Body of pancreas (tissue), 4 donors: ENCODE measurements at regions not wholly inside any gene's neighbourhood (a gene's known extent, or its start where the extent isn't known, plus 50 kb on each side); places are given as distances from the start of the nearest gene placed in this dataset.

Source experiments
- ATAC-seq: fragments of 150-250 bp; one replicate; pipeline ENCODE4 v1.9.1; 2016
- DNase-seq, 4 donors: peaks; one replicate each; pipeline ENCODE4 v3.0.0-alpha.2; 2019
- H3K27ac ChIP-seq, 4 donors: fragments of 200-600 bp; sonication (generic); 1 replicate in 3 of 4; 2 replicates in 1 of 4; pipeline versions ENCODE4 v1.5.1 to v1.6.1; 2016 to 2019; ENCODE audit warnings: mild to moderate bottlenecking in 1 of 4, mixed read lengths in 1 of 4, moderate library complexity in 1 of 4
- H3K27me3 ChIP-seq, 2 donors: fragments of 200-600 bp; sonication (generic); one replicate each; pipeline ENCODE4 v1.6.0; 2016; ENCODE audit warnings: mild to moderate bottlenecking in 1 of 2
- H3K36me3 ChIP-seq, 2 donors: fragments of 200-600 bp; sonication (generic); replicated peaks in 1 of 2; 2 replicates each; pipeline ENCODE4 v1.5.1; 2016; ENCODE audit warnings: low read depth in 2 of 2; ENCODE audit not compliant: insufficient read depth in 1 of 2
- H3K4me1 ChIP-seq: fragments of 200-600 bp; sonication (generic); one replicate; pipeline ENCODE4 v1.6.0; 2016
- H3K4me3 ChIP-seq, 2 donors: fragments of 200-600 bp; sonication (generic); 1 replicate in 1 of 2; 2 replicates in 1 of 2; pipeline ENCODE4 v1.5.1; 2016 to 2019
- H3K9me3 ChIP-seq, 3 donors: fragments of 200-600 bp; sonication (generic); 1 replicate in 2 of 3; 2 replicates in 1 of 3; pipeline ENCODE4 v1.5.1; 2016
- POLR2A ChIP-seq, 3 donors: fragments of 450-650 bp; IDR thresholded peaks; one replicate each; pipeline ENCODE4 v1.6.1; 2016; ENCODE audit warnings: antibody characterized with exemption in 3 of 3, mild to moderate bottlenecking in 2 of 3
- WGBS, 2 donors: methylation state at CpG; one replicate each; pipeline ENCODE4 v1.1.5; 2017; 5-methylcytosine and 5-hydroxymethylcytosine counted together
- intact Hi-C: fragments of 100-400 bp; cut with DNase I; formaldehyde crosslinking; loops from one replicate; pipeline ENCODE4 v1.15.1; 2023
- TF ChIP-seq, protein P1 (sequence below), 7 experiments: fragments of 450-650 bp in 4 of 7; fragments of 200-600 bp in 3 of 7; sonication (generic) in 3 of 7; IDR thresholded peaks; one replicate each; pipeline ENCODE4 v1.5.1; 2016 to 2019; ENCODE audit warnings: antibody characterized with exemption in 7 of 7

DNA sequence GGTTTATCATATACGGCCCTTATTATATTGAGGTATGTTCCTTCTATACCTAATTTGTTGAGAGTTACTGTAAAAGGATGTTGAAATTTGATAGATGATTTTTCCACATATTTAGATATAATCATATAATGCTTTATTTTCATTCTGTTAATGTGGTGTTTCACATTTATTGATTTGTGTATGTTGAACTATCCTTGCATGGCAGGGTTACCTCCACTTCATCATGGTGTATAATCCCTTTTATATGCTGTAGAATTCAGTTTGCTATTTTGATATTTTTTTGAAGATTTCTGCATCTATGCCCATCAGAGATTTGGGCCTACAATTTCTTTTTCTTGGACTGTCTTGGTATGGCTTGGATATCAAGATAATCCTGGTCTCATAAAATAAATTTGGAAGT, 355.5 kb downstream of the EDEM1 start:
- 31 to 34% methylated on average over 1 of the region's 1 CpG for WGBS, 2 donors
- H3K9me3 ChIP-seq: no peaks in the 10 kb centered on the region
- H3K4me3 ChIP-seq: no peak overlapping the region
- H3K27me3 ChIP-seq: no peaks in the 10 kb centered on the region
- no peaks in the 10 kb centered on the region for H3K36me3 ChIP-seq
- no peak for ATAC-seq
- intact Hi-C loops: no loop called here
- no peaks in the 10 kb centered on the region for H3K4me1 ChIP-seq
- no peak overlapping the region for H3K27ac ChIP-seq
- no peak for TF ChIP-seq POLR2A (IDR thresholded peaks at IDR 0.05)
- DNase-seq: no peak

DNA sequence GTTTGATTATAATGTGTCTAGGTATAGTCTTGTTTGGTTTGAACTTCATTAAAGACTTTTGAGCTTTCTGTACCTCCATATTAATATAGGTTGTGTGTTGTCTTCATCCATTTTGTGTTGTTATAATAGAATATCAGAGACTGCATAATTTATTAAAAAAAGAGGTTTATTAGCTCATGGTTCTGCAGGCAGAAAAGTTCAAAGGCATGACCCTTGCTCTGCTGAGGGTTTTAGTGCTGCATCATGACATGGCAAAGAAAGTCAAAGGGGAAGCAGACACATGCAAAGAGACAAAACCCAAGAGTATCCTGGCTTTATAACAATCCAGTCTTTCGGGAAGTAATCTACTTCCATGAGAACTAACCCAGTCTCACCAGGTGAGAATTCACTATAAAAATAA, 358.2 kb downstream of the EDEM1 start:
- no peak for TF ChIP-seq POLR2A (IDR thresholded peaks at IDR 0.05)
- TF ChIP-seq, protein P1, sequence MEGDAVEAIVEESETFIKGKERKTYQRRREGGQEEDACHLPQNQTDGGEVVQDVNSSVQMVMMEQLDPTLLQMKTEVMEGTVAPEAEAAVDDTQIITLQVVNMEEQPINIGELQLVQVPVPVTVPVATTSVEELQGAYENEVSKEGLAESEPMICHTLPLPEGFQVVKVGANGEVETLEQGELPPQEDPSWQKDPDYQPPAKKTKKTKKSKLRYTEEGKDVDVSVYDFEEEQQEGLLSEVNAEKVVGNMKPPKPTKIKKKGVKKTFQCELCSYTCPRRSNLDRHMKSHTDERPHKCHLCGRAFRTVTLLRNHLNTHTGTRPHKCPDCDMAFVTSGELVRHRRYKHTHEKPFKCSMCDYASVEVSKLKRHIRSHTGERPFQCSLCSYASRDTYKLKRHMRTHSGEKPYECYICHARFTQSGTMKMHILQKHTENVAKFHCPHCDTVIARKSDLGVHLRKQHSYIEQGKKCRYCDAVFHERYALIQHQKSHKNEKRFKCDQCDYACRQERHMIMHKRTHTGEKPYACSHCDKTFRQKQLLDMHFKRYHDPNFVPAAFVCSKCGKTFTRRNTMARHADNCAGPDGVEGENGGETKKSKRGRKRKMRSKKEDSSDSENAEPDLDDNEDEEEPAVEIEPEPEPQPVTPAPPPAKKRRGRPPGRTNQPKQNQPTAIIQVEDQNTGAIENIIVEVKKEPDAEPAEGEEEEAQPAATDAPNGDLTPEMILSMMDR (IDR thresholded peaks at IDR 0.05): no peak
- DNase-seq (no peak), ATAC-seq (no peak)
- H3K4me3 ChIP-seq: no peak overlapping the region
- 27 to 64% methylated on average over 1 of the region's 1 CpG for WGBS, 2 donors
- no peaks in the 10 kb centered on the region for H3K36me3 ChIP-seq
- no peak overlapping the region for H3K27ac ChIP-seq
- H3K27me3 ChIP-seq: no peaks in the 10 kb centered on the region
- intact Hi-C loops: no loop called here
- H3K9me3 ChIP-seq: no peaks in the 10 kb centered on the region
- no peaks in the 10 kb centered on the region for H3K4me1 ChIP-seq

DNA sequence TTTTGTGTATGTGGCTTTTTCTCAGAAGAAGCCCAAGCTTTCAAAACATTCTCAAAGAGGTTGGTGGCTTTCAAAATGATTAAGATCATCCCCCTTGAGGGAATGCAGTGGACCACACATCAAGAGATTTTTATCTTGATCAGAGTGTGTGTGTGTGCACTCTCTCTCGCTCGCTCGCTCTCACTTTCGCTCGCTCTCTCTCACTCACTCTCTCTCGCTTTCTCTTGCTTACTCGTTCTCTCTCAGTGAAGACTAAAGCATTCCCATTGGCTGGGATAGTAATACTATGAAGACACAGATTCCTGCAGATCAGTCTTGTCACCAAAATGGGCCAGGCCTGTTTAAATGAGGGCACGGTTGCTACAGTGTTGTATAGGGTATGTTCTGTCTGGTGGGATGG, 365.7 kb downstream of the EDEM1 start:
- WGBS, 2 donors: 84 to 89% methylated on average over 8 of the region's 8 CpGs
- Histone ChIP-seq H3K9me3 (no peaks in the 10 kb centered on the region), H3K27ac (no peak overlapping the region), H3K36me3 (no peaks in the 10 kb centered on the region), H3K4me1 (no peaks in the 10 kb centered on the region), H3K27me3 (no peaks in the 10 kb centered on the region), H3K4me3 (no peak overlapping the region)
- intact Hi-C loops: no loop called here
- no peak for DNase-seq
- no peak for ATAC-seq
- TF ChIP-seq POLR2A (IDR thresholded peaks at IDR 0.05): no peak
- TF ChIP-seq, protein P1 (IDR thresholded peaks at IDR 0.05): no peak

DNA sequence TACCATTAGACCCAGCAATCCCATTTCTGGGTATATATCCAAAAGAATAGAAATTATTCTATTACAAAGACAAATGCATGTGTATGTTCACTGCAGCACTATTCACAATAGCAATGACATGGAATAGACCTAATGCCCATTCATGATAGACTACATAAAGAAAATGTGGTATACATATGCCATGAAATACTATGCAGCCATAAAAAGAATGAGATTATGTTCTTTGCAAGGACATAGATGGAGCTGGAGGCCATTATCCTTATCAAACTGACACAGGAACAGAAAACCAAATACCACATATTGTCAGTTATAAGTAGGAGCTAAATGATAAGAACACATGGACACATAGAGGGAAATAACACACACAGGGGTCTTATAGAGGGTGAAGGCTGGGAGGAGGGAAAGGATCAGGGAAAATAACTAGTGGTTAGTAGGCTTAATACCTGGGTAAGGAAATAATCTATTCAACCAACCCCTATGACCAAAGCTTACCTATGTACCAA, 366.8 kb downstream of the EDEM1 start:
- DNase-seq: no peak
- intact Hi-C loops: no loop called here
- no peak for ATAC-seq
- H3K4me3 ChIP-seq: no peak overlapping the region
- H3K36me3 ChIP-seq: no peaks in the 10 kb centered on the region
- H3K27ac ChIP-seq: no peak overlapping the region
- H3K9me3 ChIP-seq: no peaks in the 10 kb centered on the region
- H3K27me3 ChIP-seq: no peaks in the 10 kb centered on the region
- no peaks in the 10 kb centered on the region for H3K4me1 ChIP-seq
- TF ChIP-seq, protein P1 (IDR thresholded peaks at IDR 0.05): no peak
- TF ChIP-seq POLR2A (IDR thresholded peaks at IDR 0.05): no peak

DNA sequence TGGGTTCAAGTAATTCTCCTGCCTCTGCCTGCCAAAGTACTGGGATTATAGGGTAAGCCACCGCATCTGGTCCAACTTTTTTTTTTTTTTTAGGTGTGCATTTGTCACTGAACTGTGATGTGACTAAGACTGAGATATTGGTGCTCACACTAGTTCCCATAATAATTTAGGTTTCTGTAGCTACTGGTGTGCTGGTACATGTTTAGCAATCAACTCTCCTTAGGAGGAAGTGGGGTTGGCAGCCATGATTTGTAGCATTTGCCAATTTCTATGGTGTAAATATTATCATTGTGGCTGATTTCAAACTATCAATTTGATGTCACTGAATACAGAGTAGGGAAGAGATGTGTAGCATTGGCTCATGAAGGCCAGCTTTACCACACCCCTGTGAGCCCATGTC, 372.7 kb downstream of the EDEM1 start:
- Histone ChIP-seq H3K4me3 (no peak overlapping the region), H3K4me1 (no peaks in the 10 kb centered on the region), H3K27ac (no peak overlapping the region), H3K36me3 (no peaks in the 10 kb centered on the region), H3K27me3 (no peaks in the 10 kb centered on the region), H3K9me3 (no peaks in the 10 kb centered on the region)
- intact Hi-C loops: no loop called here
- ATAC-seq (no peak), DNase-seq (no peak)
- no peak for TF ChIP-seq POLR2A (IDR thresholded peaks at IDR 0.05)
- TF ChIP-seq, protein P1 (IDR thresholded peaks at IDR 0.05): no peak
- WGBS, 2 donors: 94 to 100% methylated on average over 1 of the region's 1 CpG
